GM12865 (cell line): ENCODE measurements at regions not wholly inside any gene's neighbourhood (a gene's known extent, or its start where the extent isn't known, plus 50 kb on each side); places are given as distances from the start of the nearest gene placed in this dataset.

Source experiments
- DNase-seq: peaks from one replicate; pipeline ENCODE4 v3.0.0; 2010; ENCODE audit warnings: low read depth
- H3K4me3 ChIP-seq: 2 replicates; pipeline ENCODE4 v1.5.1; 2011; ENCODE audit warnings: mild to moderate bottlenecking, low read depth, low read length, control low read depth
- TF ChIP-seq, protein P1 (sequence below): IDR thresholded peaks from 2 replicates; pipeline ENCODE4 v1.5.1; 2011; ENCODE audit warnings: low read length, control low read depth, low read depth, inconsistent platforms; ENCODE audit not compliant: insufficient read depth; ENCODE audit errors: missing control alignments

DNA sequence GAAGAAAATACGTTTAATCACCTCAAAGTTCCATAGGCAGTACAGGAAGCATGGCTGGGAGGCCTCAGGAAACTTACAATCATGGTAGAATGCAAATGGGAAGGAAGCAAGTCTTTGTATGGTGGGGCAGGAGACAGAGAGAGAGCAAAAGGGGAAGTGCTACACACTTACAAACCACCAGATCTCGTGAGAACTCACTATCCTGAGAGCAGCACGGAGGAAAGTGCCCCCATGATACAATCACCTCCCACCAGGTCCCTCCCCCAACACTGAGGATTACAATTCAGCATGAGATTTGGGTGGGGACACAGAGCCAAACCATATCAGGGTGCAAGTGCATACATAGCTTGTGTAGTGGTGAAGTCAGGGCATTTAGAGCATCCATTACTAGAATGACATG, 92.3 kb upstream of the ANKRD10 start:
- DNase-seq = peak; percentile 5
- H3K4me3 ChIP-seq = no peak overlapping the region
- TF ChIP-seq, protein P1, sequence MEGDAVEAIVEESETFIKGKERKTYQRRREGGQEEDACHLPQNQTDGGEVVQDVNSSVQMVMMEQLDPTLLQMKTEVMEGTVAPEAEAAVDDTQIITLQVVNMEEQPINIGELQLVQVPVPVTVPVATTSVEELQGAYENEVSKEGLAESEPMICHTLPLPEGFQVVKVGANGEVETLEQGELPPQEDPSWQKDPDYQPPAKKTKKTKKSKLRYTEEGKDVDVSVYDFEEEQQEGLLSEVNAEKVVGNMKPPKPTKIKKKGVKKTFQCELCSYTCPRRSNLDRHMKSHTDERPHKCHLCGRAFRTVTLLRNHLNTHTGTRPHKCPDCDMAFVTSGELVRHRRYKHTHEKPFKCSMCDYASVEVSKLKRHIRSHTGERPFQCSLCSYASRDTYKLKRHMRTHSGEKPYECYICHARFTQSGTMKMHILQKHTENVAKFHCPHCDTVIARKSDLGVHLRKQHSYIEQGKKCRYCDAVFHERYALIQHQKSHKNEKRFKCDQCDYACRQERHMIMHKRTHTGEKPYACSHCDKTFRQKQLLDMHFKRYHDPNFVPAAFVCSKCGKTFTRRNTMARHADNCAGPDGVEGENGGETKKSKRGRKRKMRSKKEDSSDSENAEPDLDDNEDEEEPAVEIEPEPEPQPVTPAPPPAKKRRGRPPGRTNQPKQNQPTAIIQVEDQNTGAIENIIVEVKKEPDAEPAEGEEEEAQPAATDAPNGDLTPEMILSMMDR = no peak

DNA sequence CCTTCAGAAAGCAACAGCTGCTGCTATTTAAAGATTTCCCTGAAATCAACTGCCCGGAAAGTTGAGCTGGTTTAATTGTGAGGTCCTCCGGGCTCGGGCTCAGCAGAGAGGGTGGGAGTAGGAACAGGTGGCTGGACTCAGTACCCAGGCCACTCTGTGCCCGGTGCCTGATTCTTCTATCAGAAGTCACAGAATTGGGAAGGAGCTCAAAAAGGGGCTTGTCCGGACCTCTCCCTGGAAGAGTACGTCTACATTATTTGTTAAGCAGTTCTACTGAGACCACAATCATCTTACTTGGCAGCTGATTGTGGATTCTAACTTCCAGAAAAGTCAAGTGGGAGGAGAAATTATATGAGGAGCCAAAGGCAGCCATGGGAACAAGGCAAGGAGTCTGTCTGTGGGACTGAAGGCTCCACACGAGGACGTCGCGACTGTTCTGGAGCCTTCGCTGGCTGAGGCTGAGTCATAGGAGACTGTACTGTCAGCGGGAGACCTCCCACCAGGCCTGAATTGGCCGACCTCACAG, 91.7 kb upstream of the ANKRD10 start:
- no peak for DNase-seq
- TF ChIP-seq, protein P1 = no peak
- H3K4me3 ChIP-seq = no peak overlapping the region

DNA sequence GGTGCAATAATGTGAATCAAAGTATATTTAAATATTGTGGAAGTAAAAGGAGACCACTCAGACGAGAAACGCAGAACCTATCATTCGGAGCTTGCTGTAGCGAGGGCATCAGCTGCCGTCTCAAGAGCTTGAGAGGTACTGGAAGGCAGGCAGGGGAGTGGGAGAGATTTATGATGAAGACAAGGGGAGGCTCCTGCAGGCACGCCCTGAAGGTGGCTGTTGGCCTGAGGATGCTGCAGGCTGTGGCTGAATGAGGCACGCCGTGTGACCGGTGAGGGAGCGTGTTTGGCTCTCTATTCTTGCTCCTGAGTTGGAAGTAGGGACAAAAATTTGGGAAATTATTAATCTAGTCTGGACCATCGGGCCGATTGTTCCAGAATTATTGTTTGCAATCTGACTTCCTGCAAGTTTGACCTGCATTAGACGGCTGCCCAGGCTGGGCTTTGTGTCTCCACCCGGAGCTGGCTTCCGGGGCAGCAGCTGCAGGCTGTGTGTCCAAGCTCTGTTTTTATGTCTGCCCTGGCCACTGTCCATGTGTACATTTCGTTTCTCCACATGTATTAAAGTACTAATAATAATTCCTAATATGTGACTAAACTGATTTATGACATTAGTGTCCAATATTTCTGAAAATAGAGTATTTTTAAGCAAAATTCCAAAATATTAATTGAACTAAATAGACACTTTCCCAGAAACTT, 91.1 kb upstream of the ANKRD10 start:
- DNase-seq = no peak
- TF ChIP-seq, protein P1 = no peak
- H3K4me3 ChIP-seq = no peak overlapping the region

DNA sequence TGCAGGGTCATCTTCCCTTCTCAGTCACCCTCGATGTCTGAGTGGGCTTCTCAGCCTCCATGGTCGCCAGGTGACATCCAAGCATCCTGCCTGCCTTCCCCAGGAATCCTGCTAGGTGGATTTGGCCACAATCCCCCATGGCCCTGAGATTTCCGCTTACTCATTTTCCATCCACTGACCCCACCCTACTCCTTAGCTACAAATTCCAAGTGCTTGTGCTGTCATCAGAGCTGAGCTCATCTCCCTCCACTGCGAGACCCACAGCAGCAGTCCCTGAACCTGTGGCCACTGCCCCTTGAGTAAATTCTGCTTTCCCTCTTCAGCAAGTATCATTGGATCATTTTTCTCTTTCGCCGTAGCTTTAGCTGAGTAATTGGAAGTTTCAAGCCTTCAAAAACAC, 90.5 kb upstream of the ANKRD10 start:
- H3K4me3 ChIP-seq = no peak overlapping the region
- no peak for DNase-seq
- TF ChIP-seq, protein P1 = no peak

DNA sequence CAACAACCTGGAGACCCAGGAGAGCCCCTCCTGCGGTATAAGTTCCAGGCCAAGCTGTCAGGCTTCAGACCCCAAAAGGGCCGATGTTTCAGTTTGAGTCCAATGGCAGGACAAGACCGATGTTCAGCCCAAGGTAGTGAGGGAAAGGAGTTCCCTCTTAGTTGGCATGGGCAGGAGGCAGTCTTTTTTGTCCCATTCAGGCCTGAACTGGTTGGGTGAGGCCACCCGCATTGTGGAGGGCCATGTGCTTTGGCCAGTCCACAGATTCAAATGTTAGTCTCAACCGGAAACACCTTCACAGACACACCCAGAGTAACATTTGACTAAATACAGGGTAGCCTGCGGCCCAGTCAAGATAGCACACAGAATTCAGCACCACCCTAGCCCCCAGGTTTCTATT, 89.6 kb upstream of the ANKRD10 start:
- DNase-seq = no peak
- H3K4me3 ChIP-seq = no peak overlapping the region
- TF ChIP-seq, protein P1 = no peak

DNA sequence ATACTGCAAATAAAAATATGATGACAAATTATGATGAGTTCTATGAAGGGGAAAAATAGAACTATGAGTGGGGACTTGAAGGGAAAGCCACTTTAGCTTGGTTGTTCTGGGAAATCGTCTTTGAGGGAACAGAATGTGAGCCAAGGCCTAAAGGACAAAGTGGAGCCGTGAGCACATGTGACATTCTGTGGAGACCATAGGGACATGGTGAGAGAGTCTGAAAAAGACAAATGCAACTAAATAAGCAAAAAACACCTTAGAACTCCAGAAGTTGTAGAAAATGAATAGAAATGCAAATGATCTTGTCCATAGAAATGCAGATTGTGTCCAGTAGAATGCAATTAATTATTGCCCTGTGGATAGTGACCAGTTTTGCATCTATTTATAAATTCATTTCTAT, 86.8 kb upstream of the ANKRD10 start:
- H3K4me3 ChIP-seq = no peak overlapping the region
- TF ChIP-seq, protein P1 = no peak
- DNase-seq = no peak

DNA sequence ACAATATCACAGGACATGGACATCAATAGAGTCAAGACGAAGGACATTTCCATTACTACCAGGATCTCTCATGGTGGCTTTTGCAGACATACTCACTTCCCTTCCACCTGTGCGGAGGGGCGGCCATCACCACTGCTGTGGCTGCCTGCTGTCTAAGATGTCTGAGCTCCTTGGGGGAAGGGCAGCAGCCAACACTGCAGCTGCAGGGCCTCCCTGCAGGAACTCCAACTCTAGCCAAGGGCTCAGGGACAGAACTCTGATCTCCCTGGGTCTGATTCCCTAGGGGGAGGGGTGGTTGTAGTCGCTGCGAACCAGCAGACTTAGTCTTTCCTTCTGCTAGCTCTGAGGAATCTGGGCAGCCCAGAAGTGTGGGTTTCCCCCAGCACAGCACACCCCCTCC, 78.9 kb upstream of the ANKRD10 start:
- no peak overlapping the region for H3K4me3 ChIP-seq
- TF ChIP-seq, protein P1 = no peak
- DNase-seq = no peak
